ENCODE measurements at regions not wholly inside any gene's neighbourhood (a gene's known extent, or its start where the extent isn't known, plus 50 kb on each side); places are given as distances from the start of the nearest gene placed in this dataset.

GRCh38 chr2:15819562-15820256 lies 120.6 kb upstream of the MYCN start:
- WGBS: 71% methylated on average over 10 of the region's 10 CpGs
- H3K4me1 ChIP-seq: peaks cover 0 to 15% (median 5%) of the 10 kb centered on the region in 4 donors
- DNase-seq (ENCODE audit: extremely low spot score): no peak
- H3K36me3 ChIP-seq: no peaks in the 10 kb centered on the region
- no peaks in the 10 kb centered on the region for H3K27me3 ChIP-seq
- H3K9me3 ChIP-seq: no peaks in the 10 kb centered on the region
- TF ChIP-seq EP300 (IDR thresholded peaks at IDR 0.05) (no peak), CTCF (IDR thresholded peaks at IDR 0.05) (no peak), POLR2AphosphoS5 (IDR thresholded peaks at IDR 0.05) (no peak), POLR2A (IDR thresholded peaks at IDR 0.05; ENCODE audit: low read depth) (no peak)
- H3K27ac ChIP-seq (replicated peaks in 1 of 4): no peak overlapping the region
- intact Hi-C loops (cut with DNase I): no loop called here
- H3K4me3 ChIP-seq: no peak overlapping the region

- Histone ChIP-seq H3K9me3 (no peaks in the 10 kb centered on the region), H3K4me3 (no peak overlapping the region), H3K4me1 (peaks cover 0 to 10% (median under 1%) of the 10 kb centered on the region in 4 donors), H3K36me3 (no peaks in the 10 kb centered on the region), H3K27ac (replicated peaks in 1 of 4) (no peak overlapping the region), H3K27me3 (no peaks in the 10 kb centered on the region)
- intact Hi-C loops (cut with DNase I): no loop called here
- TF ChIP-seq EP300 (IDR thresholded peaks at IDR 0.05) (no peak), POLR2AphosphoS5 (IDR thresholded peaks at IDR 0.05) (no peak), POLR2A (IDR thresholded peaks at IDR 0.05; ENCODE audit: low read depth) (no peak), CTCF (IDR thresholded peaks at IDR 0.05) (no peak)
- 85% methylated on average over 7 of the region's 7 CpGs for WGBS
- DNase-seq (ENCODE audit: extremely low spot score): no peak
These were observed 120.1 kb upstream of the MYCN start for GRCh38 chr2:15820257-15820566.

GRCh38 chr2:15820927-15821326 lies 119.4 kb upstream of the MYCN start:
- H3K27me3 ChIP-seq: no peaks in the 10 kb centered on the region
- no peak overlapping the region for H3K4me3 ChIP-seq

GRCh38 chr2:15822151-15823044 lies 118.0 kb upstream of the MYCN start:
- no peaks in the 10 kb centered on the region for H3K36me3 ChIP-seq
- H3K27ac ChIP-seq (replicated peaks in 1 of 4): no peak overlapping the region
- no peaks in the 10 kb centered on the region for H3K27me3 ChIP-seq
- no peaks in the 10 kb centered on the region for H3K9me3 ChIP-seq
- DNase-seq (ENCODE audit: extremely low spot score): no peak
- H3K4me3 ChIP-seq: no peak overlapping the region
- peaks cover 0 to 9% (median 0%) of the 10 kb centered on the region in 4 donors for H3K4me1 ChIP-seq
- TF ChIP-seq POLR2AphosphoS5 (IDR thresholded peaks at IDR 0.05) (no peak), CTCF (IDR thresholded peaks at IDR 0.05) (no peak), EP300 (IDR thresholded peaks at IDR 0.05) (no peak), POLR2A (IDR thresholded peaks at IDR 0.05; ENCODE audit: low read depth) (no peak)
- intact Hi-C loops (cut with DNase I): no loop called here
- WGBS: 93% methylated on average over 9 of the region's 9 CpGs

More at GRCh38 chr2:15820927-15821326, 119.4 kb upstream of the MYCN start:
- H3K27ac ChIP-seq (replicated peaks in 1 of 4): no peak overlapping the region
- no peak for DNase-seq (ENCODE audit: extremely low spot score)
- no peaks in the 10 kb centered on the region for H3K9me3 ChIP-seq
- intact Hi-C loops (cut with DNase I): no loop called here
- H3K36me3 ChIP-seq: no peaks in the 10 kb centered on the region
- WGBS: 92% methylated on average over 2 of the region's 2 CpGs
- peaks cover 0 to 9% (median 0%) of the 10 kb centered on the region in 4 donors for H3K4me1 ChIP-seq
- no peak for TF ChIP-seq EP300 (IDR thresholded peaks at IDR 0.05)

Measured in esophagus muscularis mucosa (tissue), 4 donors.